Kidney epithelial cell (primary cell): ENCODE measurements at regions not wholly inside any gene's neighbourhood (a gene's known extent, or its start where the extent isn't known, plus 50 kb on each side); places are given as distances from the start of the nearest gene placed in this dataset.

ENCODE experiments used
- DNase-seq: peaks from one replicate; pipeline ENCODE4 v3.0.0-alpha.2; 2010; ENCODE audit warnings: low read depth
- H3K27me3 ChIP-seq: 2 replicates; pipeline ENCODE4 v1.6.0; 2011; ENCODE audit warnings: low read length; ENCODE audit not compliant: control insufficient read depth, insufficient read depth
- H3K36me3 ChIP-seq: 2 replicates; pipeline ENCODE4 v1.5.1; 2011; ENCODE audit warnings: low read length; ENCODE audit not compliant: control insufficient read depth, insufficient read depth
- H3K4me3 ChIP-seq: 2 replicates; pipeline ENCODE4 v1.5.1; 2011; ENCODE audit warnings: low read depth, mild to moderate bottlenecking, control low read depth, low read length
- TF ChIP-seq, protein P1 (sequence below): IDR thresholded peaks from 2 replicates; pipeline ENCODE4 v1.5.1; 2011; ENCODE audit warnings: mild to moderate bottlenecking, moderate library complexity, low read length, control low read depth, inconsistent platforms; ENCODE audit not compliant: insufficient read depth, poor library complexity, severe bottlenecking

DNA sequence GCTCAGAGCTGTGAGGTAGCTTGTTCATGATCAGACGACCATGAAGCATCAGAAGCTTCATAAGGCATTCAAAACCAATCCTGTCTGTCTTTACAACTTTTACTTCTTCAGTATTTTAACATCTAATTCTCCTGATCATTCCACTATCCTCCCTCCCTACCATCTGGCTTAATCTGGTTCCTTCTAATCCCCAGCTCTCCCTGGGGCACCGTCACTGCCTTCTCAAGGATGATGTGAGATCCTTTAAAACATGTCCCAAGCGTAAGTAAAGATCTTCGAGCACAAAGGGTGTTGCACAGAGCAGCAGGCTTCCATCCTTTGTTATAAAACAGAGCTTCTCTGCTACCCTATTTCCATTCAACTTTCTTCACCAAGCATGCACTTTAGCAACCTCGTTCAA lies 362.7 kb upstream of the ARRDC4 start:
- no peaks in the 10 kb centered on the region for H3K27me3 ChIP-seq
- TF ChIP-seq, protein P1, sequence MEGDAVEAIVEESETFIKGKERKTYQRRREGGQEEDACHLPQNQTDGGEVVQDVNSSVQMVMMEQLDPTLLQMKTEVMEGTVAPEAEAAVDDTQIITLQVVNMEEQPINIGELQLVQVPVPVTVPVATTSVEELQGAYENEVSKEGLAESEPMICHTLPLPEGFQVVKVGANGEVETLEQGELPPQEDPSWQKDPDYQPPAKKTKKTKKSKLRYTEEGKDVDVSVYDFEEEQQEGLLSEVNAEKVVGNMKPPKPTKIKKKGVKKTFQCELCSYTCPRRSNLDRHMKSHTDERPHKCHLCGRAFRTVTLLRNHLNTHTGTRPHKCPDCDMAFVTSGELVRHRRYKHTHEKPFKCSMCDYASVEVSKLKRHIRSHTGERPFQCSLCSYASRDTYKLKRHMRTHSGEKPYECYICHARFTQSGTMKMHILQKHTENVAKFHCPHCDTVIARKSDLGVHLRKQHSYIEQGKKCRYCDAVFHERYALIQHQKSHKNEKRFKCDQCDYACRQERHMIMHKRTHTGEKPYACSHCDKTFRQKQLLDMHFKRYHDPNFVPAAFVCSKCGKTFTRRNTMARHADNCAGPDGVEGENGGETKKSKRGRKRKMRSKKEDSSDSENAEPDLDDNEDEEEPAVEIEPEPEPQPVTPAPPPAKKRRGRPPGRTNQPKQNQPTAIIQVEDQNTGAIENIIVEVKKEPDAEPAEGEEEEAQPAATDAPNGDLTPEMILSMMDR, result no peak
- DNase-seq, result no peak

DNA sequence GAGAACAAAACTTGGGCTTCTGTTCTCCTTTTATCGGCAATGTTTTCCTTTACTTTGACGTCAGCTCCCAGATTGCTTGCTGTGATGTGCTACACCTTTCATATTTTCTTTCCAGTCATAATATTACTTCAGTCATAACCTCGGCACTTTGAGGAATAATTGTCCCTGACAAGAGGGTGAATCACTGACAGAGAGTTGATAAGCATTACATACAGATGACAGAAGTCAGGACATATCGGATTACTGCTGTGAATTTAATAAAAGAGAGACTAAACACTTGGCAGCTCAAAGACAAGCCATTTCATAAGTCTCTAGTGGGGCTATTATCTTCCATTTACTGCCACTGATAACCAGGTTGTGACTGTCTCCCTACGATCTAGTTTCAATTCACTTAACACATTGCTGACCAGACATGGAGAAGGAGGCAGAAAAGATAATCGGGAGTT lies 362.1 kb upstream of the ARRDC4 start:
- TF ChIP-seq, protein P1, result no peak
- DNase-seq, result no peak
- Histone ChIP-seq H3K36me3 (no peaks in the 10 kb centered on the region), H3K4me3 (no peak overlapping the region), H3K27me3 (no peaks in the 10 kb centered on the region)

More for the DNA sequence above, 362.7 kb upstream of the ARRDC4 start:
- Histone ChIP-seq H3K36me3 (no peaks in the 10 kb centered on the region), H3K4me3 (no peak overlapping the region)

GRCh38 chr15:97600190-97600589 lies 360.3 kb upstream of the ARRDC4 start:
- TF ChIP-seq, protein P1, result no peak
- Histone ChIP-seq H3K36me3 (no peaks in the 10 kb centered on the region), H3K4me3 (no peak overlapping the region), H3K27me3 (no peaks in the 10 kb centered on the region)
- no peak for DNase-seq

- H3K4me3 ChIP-seq, result no peak overlapping the region
- TF ChIP-seq, protein P1, result no peak
- H3K27me3 ChIP-seq, result no peaks in the 10 kb centered on the region
- DNase-seq, result no peak
- no peaks in the 10 kb centered on the region for H3K36me3 ChIP-seq
Measured at GRCh38 chr15:97604677-97605076, 355.8 kb upstream of the ARRDC4 start.

GRCh38 chr15:97615114-97615513 lies 345.4 kb upstream of the ARRDC4 start:
- DNase-seq, result no peak
- no peak overlapping the region for H3K4me3 ChIP-seq
- TF ChIP-seq, protein P1, result no peak

GRCh38 chr15:97623091-97623661 lies 337.3 kb upstream of the ARRDC4 start:
- no peaks in the 10 kb centered on the region for H3K36me3 ChIP-seq
- DNase-seq, result no peak
- H3K27me3 ChIP-seq, result no peaks in the 10 kb centered on the region
- no peak overlapping the region for H3K4me3 ChIP-seq
- TF ChIP-seq, protein P1, result no peak

More at GRCh38 chr15:97615114-97615513, 345.4 kb upstream of the ARRDC4 start:
- H3K27me3 ChIP-seq, result no peaks in the 10 kb centered on the region
- H3K36me3 ChIP-seq, result no peaks in the 10 kb centered on the region
